ENCODE measurements at regions not wholly inside any gene's neighbourhood (a gene's known extent, or its start where the extent isn't known, plus 50 kb on each side); places are given as distances from the start of the nearest gene placed in this dataset.

GRCh38 chr21:18877917-18878316 lies 474.3 kb upstream of the TMPRSS15 start:
- Mint-ChIP-seq H3K27me3 (no peaks in the 10 kb centered on the region), H3K27ac (no peak overlapping the region), H3K9me3 (no peaks in the 10 kb centered on the region), H3K4me3 (no peak overlapping the region), H3K36me3 (no peaks in the 10 kb centered on the region), H3K4me1 (no peaks in the 10 kb centered on the region)

- no peak overlapping the region for H3K27ac Mint-ChIP-seq
- no peak overlapping the region for H3K4me3 Mint-ChIP-seq
- H3K36me3 Mint-ChIP-seq, result no peaks in the 10 kb centered on the region
- no peaks in the 10 kb centered on the region for H3K27me3 Mint-ChIP-seq
- peaks cover 0 to 2% (median 0%) of the 10 kb centered on the region in 3 donors for H3K9me3 Mint-ChIP-seq
- peaks cover 0 to 3% (median 0%) of the 10 kb centered on the region in 3 donors for H3K4me1 Mint-ChIP-seq
Observed at GRCh38 chr21:18887922-18888602, 484.5 kb upstream of the TMPRSS15 start.

- Mint-ChIP-seq H3K27me3 (no peaks in the 10 kb centered on the region), H3K27ac (no peak overlapping the region), H3K4me3 (no peak overlapping the region), H3K4me1 (no peaks in the 10 kb centered on the region), H3K9me3 (peaks cover 0 to 2% (median 0%) of the 10 kb centered on the region in 3 donors), H3K36me3 (no peaks in the 10 kb centered on the region)
Observed at GRCh38 chr21:18893406-18893805, 489.8 kb upstream of the TMPRSS15 start.

- H3K4me3 Mint-ChIP-seq, result no peak overlapping the region
- H3K27ac Mint-ChIP-seq, result no peak overlapping the region
- H3K27me3 Mint-ChIP-seq, result no peaks in the 10 kb centered on the region
- H3K9me3 Mint-ChIP-seq, result peaks cover 0 to 2% (median 0%) of the 10 kb centered on the region in 3 donors
- H3K4me1 Mint-ChIP-seq, result no peaks in the 10 kb centered on the region
- no peaks in the 10 kb centered on the region for H3K36me3 Mint-ChIP-seq
Observed at GRCh38 chr21:18894387-18894786, 490.8 kb upstream of the TMPRSS15 start.

- Mint-ChIP-seq H3K27ac (no peak overlapping the region), H3K36me3 (no peaks in the 10 kb centered on the region), H3K9me3 (peaks cover 0 to 2% (median 0%) of the 10 kb centered on the region in 3 donors), H3K4me3 (no peak overlapping the region), H3K4me1 (no peaks in the 10 kb centered on the region), H3K27me3 (no peaks in the 10 kb centered on the region)
Observed at GRCh38 chr21:18899261-18899660, 495.7 kb upstream of the TMPRSS15 start.

GRCh38 chr21:18902660-18903059 lies 499.1 kb upstream of the TMPRSS15 start:
- Mint-ChIP-seq H3K9me3 (peaks cover 0 to 6% (median 0%) of the 10 kb centered on the region in 3 donors), H3K36me3 (no peaks in the 10 kb centered on the region), H3K27ac (no peak overlapping the region), H3K4me3 (no peak overlapping the region), H3K27me3 (no peaks in the 10 kb centered on the region), H3K4me1 (no peaks in the 10 kb centered on the region)

GRCh38 chr21:18907076-18907475 lies 503.5 kb upstream of the TMPRSS15 start:
- Mint-ChIP-seq H3K27ac (no peak overlapping the region), H3K9me3 (peaks cover 0 to 16% (median 4%) of the 10 kb centered on the region in 3 donors), H3K4me1 (no peaks in the 10 kb centered on the region), H3K27me3 (no peaks in the 10 kb centered on the region), H3K36me3 (peaks cover 1% of the 10 kb centered on the region), H3K4me3 (no peak overlapping the region)

- H3K4me3 Mint-ChIP-seq, result no peak overlapping the region
- peaks cover 1% of the 10 kb centered on the region for H3K36me3 Mint-ChIP-seq
- H3K9me3 Mint-ChIP-seq, result peaks cover 1 to 19% (median 4%) of the 10 kb centered on the region in 3 donors
- no peaks in the 10 kb centered on the region for H3K27me3 Mint-ChIP-seq
- H3K4me1 Mint-ChIP-seq, result no peaks in the 10 kb centered on the region
- no peak overlapping the region for H3K27ac Mint-ChIP-seq
Observed at GRCh38 chr21:18908641-18909040, 505.1 kb upstream of the TMPRSS15 start.

- H3K9me3 Mint-ChIP-seq, result peaks cover 1 to 13% (median 5%) of the 10 kb centered on the region in 3 donors
- H3K36me3 Mint-ChIP-seq, result peaks cover 1% of the 10 kb centered on the region
- H3K27ac Mint-ChIP-seq, result no peak overlapping the region
- H3K27me3 Mint-ChIP-seq, result no peaks in the 10 kb centered on the region
- H3K4me1 Mint-ChIP-seq, result no peaks in the 10 kb centered on the region
- no peak overlapping the region for H3K4me3 Mint-ChIP-seq
Observed at GRCh38 chr21:18913914-18914313, 510.3 kb upstream of the TMPRSS15 start.

GRCh38 chr21:18914570-18914969 lies 511.0 kb upstream of the TMPRSS15 start:
- H3K36me3 Mint-ChIP-seq, result peaks cover 1% of the 10 kb centered on the region
- no peaks in the 10 kb centered on the region for H3K4me1 Mint-ChIP-seq
- H3K27me3 Mint-ChIP-seq, result no peaks in the 10 kb centered on the region
- no peak overlapping the region for H3K4me3 Mint-ChIP-seq
- H3K9me3 Mint-ChIP-seq, result peaks cover 1 to 13% (median 5%) of the 10 kb centered on the region in 3 donors
- H3K27ac Mint-ChIP-seq, result no peak overlapping the region

GRCh38 chr21:18917622-18918021 lies 514.0 kb upstream of the TMPRSS15 start:
- peaks cover 0 to 1% (median 0%) of the 10 kb centered on the region in 3 donors for H3K9me3 Mint-ChIP-seq
- H3K27ac Mint-ChIP-seq, result no peak overlapping the region
- no peak overlapping the region for H3K4me3 Mint-ChIP-seq
- H3K27me3 Mint-ChIP-seq, result no peaks in the 10 kb centered on the region
- no peaks in the 10 kb centered on the region for H3K36me3 Mint-ChIP-seq
- no peaks in the 10 kb centered on the region for H3K4me1 Mint-ChIP-seq

GRCh38 chr21:18931237-18931636 lies 527.7 kb upstream of the TMPRSS15 start:
- Mint-ChIP-seq H3K27me3 (no peaks in the 10 kb centered on the region), H3K36me3 (no peaks in the 10 kb centered on the region), H3K4me3 (no peak overlapping the region), H3K4me1 (no peaks in the 10 kb centered on the region), H3K9me3 (peaks cover 0 to 13% (median 4%) of the 10 kb centered on the region in 3 donors), H3K27ac (no peak overlapping the region)

- H3K27me3 Mint-ChIP-seq, result no peaks in the 10 kb centered on the region
- H3K36me3 Mint-ChIP-seq, result no peaks in the 10 kb centered on the region
- H3K9me3 Mint-ChIP-seq, result peaks cover 1 to 5% (median 4%) of the 10 kb centered on the region in 3 donors
- H3K4me1 Mint-ChIP-seq, result no peaks in the 10 kb centered on the region
- no peak overlapping the region for H3K27ac Mint-ChIP-seq
- no peak overlapping the region for H3K4me3 Mint-ChIP-seq
Observed at GRCh38 chr21:18937337-18937736, 533.8 kb upstream of the TMPRSS15 start.

- no peaks in the 10 kb centered on the region for H3K27me3 Mint-ChIP-seq
- H3K4me3 Mint-ChIP-seq, result no peak overlapping the region
- peaks cover 0 to 3% (median 1%) of the 10 kb centered on the region in 3 donors for H3K9me3 Mint-ChIP-seq
- H3K4me1 Mint-ChIP-seq, result no peaks in the 10 kb centered on the region
- H3K27ac Mint-ChIP-seq, result no peak overlapping the region
- H3K36me3 Mint-ChIP-seq, result no peaks in the 10 kb centered on the region
Observed at GRCh38 chr21:18940791-18941190, 537.2 kb upstream of the TMPRSS15 start.

- Mint-ChIP-seq H3K27me3 (no peaks in the 10 kb centered on the region), H3K27ac (no peak overlapping the region), H3K36me3 (no peaks in the 10 kb centered on the region), H3K4me1 (no peaks in the 10 kb centered on the region), H3K4me3 (no peak overlapping the region), H3K9me3 (peaks cover 0 to 6% (median 2%) of the 10 kb centered on the region in 3 donors)
Observed at GRCh38 chr21:18950045-18950740, 546.6 kb upstream of the TMPRSS15 start.

Data from IgD-negative memory B cell (primary cell).